HCT116 (cell line): ENCODE measurements at regions not wholly inside any gene's neighbourhood (a gene's known extent, or its start where the extent isn't known, plus 50 kb on each side); places are given as distances from the start of the nearest gene placed in this dataset.

Source experiments
- ATF3 ChIP-seq: IDR thresholded peaks from 2 replicates; pipeline ENCODE4 v1.6.1; 2012
- CBX3 ChIP-seq: IDR thresholded peaks from 2 replicates; pipeline ENCODE4 v1.6.1; 2012; ENCODE audit warnings: low read depth
- CTCF ChIP-seq, 3 experiments: fragments of 200-600 bp in 1 of 3; sonication (generic) in 1 of 3; IDR thresholded peaks in 2 of 3; conservative IDR thresholded peaks in 1 of 3; 2 replicates each; pipeline ENCODE4 v1.5.1; 2012 to 2017; ENCODE audit warnings: low read depth in 2 of 3, low read length in 2 of 3, antibody characterized with exemption in 1 of 3, borderline replicate concordance in 1 of 3, control low read depth in 1 of 3, mild to moderate bottlenecking in 1 of 3, mixed read lengths in 1 of 3, mixed run types in 1 of 3, moderate library complexity in 1 of 3; ENCODE audit not compliant: insufficient read depth in 1 of 3
- EZH2phosphoT487 ChIP-seq: fragments of 200-600 bp; IDR thresholded peaks from 2 replicates; pipeline ENCODE4 v1.6.1; 2018; ENCODE audit warnings: antibody characterized with exemption, borderline replicate concordance
- POLR2A ChIP-seq: IDR thresholded peaks from 2 replicates; pipeline ENCODE4 v1.7.0; 2011; ENCODE audit warnings: borderline replicate concordance; ENCODE audit not compliant: insufficient read depth, insufficient read length; ENCODE audit errors: extremely low read depth
- POLR2AphosphoS5 ChIP-seq: IDR thresholded peaks from 2 replicates; pipeline ENCODE4 v1.6.1; 2011; ENCODE audit warnings: mild to moderate bottlenecking, low read depth, low read length, moderate library complexity
- RAD21 ChIP-seq: IDR thresholded peaks from 2 replicates; pipeline ENCODE4 v1.6.1; 2012; ENCODE audit warnings: low read depth, mild to moderate bottlenecking

- TF ChIP-seq CTCF (IDR thresholded peaks at IDR 0.05 in 2 of 3, conservative IDR thresholded peaks at IDR 0.05 in 1 of 3; ENCODE audit: borderline replicate concordance in 1 of 3, insufficient read depth in 1 of 3, low read depth in 2 of 3, low read length in 2 of 3) (no peak), EZH2phosphoT487 (no peak), POLR2A (no peak), POLR2AphosphoS5 (no peak), RAD21 (no peak), CBX3 (no peak), ATF3 (no peak)
Observed at GRCh38 chrX:10104958-10105658, 51.7 kb upstream of the CLCN4 start.
